ENCODE measurements at regions not wholly inside any gene's neighbourhood (a gene's known extent, or its start where the extent isn't known, plus 50 kb on each side); places are given as distances from the start of the nearest gene placed in this dataset.

DNA sequence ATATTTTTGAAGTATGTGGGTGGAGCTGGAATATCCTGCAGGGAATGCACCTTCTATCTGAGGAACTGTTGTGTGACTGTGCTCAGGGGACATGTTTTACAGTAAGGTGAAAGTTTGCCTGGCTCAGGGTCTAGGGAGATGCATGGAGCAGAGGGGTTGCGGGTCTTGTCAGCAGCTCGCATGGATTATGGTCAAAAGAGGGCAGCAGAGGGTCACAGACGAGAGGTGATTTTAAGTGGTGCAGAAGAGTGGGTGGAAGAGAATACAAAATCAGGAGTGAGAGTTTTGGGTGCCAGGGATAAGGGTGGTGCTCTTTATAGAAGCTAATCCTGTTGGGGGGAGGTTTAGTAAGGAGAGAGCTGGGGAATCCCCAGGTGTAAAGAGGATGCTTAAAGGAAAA lies 53.5 kb upstream of the GRIN3A start:
- DNase-seq: peak in 6 of 7 donors; percentile 16 to 72 (median 34)
- H3K27ac ChIP-seq: no peak overlapping the region
- H3K27me3 ChIP-seq: no peaks in the 10 kb centered on the region
- TF ChIP-seq, protein P1, sequence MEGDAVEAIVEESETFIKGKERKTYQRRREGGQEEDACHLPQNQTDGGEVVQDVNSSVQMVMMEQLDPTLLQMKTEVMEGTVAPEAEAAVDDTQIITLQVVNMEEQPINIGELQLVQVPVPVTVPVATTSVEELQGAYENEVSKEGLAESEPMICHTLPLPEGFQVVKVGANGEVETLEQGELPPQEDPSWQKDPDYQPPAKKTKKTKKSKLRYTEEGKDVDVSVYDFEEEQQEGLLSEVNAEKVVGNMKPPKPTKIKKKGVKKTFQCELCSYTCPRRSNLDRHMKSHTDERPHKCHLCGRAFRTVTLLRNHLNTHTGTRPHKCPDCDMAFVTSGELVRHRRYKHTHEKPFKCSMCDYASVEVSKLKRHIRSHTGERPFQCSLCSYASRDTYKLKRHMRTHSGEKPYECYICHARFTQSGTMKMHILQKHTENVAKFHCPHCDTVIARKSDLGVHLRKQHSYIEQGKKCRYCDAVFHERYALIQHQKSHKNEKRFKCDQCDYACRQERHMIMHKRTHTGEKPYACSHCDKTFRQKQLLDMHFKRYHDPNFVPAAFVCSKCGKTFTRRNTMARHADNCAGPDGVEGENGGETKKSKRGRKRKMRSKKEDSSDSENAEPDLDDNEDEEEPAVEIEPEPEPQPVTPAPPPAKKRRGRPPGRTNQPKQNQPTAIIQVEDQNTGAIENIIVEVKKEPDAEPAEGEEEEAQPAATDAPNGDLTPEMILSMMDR (IDR thresholded peaks at IDR 0.05): peak; percentile 12 to 51 (median 34)
- no peak for TF ChIP-seq POLR2A (IDR thresholded peaks at IDR 0.05)
- H3K36me3 ChIP-seq (replicated peaks in 1 of 2): no peaks in the 10 kb centered on the region
- H3K4me1 ChIP-seq (replicated peaks in 1 of 2): no peaks in the 10 kb centered on the region
- intact Hi-C loops (cut with DNase I): no loop called here
- H3K4me3 ChIP-seq: no peak overlapping the region
- WGBS, 4 donors: 6 to 10% (median 7%) methylated on average over 3 of the region's 3 CpGs
- no peaks in the 10 kb centered on the region for H3K9me3 ChIP-seq (replicated peaks in 1 of 3)

DNA sequence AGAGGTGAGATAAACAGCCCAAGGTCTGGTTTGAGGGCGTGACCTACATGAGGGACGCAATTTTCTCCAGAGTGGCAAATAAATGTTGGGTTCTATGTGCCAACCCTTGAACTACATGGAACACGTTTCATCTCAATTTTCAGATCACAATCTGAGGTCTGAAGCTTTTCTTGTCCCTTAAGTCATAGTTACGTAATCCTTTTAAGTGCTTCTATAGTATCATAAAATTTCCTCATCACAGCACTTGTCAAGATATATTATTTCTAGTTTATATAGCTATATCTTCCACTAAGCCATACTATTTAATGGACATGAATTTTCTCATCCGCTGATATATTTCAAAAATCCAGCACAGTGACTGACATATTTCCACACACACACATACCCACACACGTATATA lies 53.1 kb upstream of the GRIN3A start:
- Histone ChIP-seq H3K4me1 (replicated peaks in 1 of 2) (no peaks in the 10 kb centered on the region), H3K27ac (no peak overlapping the region), H3K27me3 (no peaks in the 10 kb centered on the region), H3K9me3 (replicated peaks in 1 of 3) (no peaks in the 10 kb centered on the region), H3K36me3 (replicated peaks in 1 of 2) (no peaks in the 10 kb centered on the region), H3K4me3 (no peak overlapping the region)
- 55 to 67% (median 59%) methylated on average over 6 of the region's 6 CpGs for WGBS, 4 donors
- no peak for DNase-seq
- intact Hi-C loops (cut with DNase I): no loop called here
- TF ChIP-seq, protein P1 (IDR thresholded peaks at IDR 0.05): no peak
- no peak for TF ChIP-seq POLR2A (IDR thresholded peaks at IDR 0.05)

Small RNA genes in the stretch of these regions (small RNA-seq; reads per million reads assigned to genes)
- 0 reads per million in 2 donors for gene RNU6-329P
